CD14-positive monocyte (primary cell): ENCODE measurements at regions not wholly inside any gene's neighbourhood (a gene's known extent, or its start where the extent isn't known, plus 50 kb on each side); places are given as distances from the start of the nearest gene placed in this dataset.

Source experiments
- DNase-seq, 3 donors: peaks; one replicate each; pipeline ENCODE4 v3.0.0-alpha.2; 2011 to 2022
- H2AFZ ChIP-seq: 2 replicates; pipeline ENCODE4 v1.6.0; 2012; ENCODE audit warnings: mild to moderate bottlenecking, low read depth, low read length, inconsistent platforms; ENCODE audit not compliant: insufficient read depth, poor library complexity, severe bottlenecking
- H3K27ac ChIP-seq, 2 donors: 1 replicate in 1 of 2; 2 replicates in 1 of 2; pipeline ENCODE4 v1.5.1; 2012 to 2013; ENCODE audit warnings: low read length in 2 of 2, control low read depth in 1 of 2, inconsistent platforms in 1 of 2, low read depth in 1 of 2, mild to moderate bottlenecking in 1 of 2
- H3K27me3 ChIP-seq, 2 donors: one replicate each; pipeline versions ENCODE4 v1.6.0 to v1.6.1; 2011 to 2013; ENCODE audit warnings: low read length in 2 of 2; ENCODE audit not compliant: control insufficient read depth in 2 of 2, insufficient read depth in 2 of 2
- H3K36me3 ChIP-seq, 2 donors: replicated peaks in 1 of 2; 1 replicate in 1 of 2; 2 replicates in 1 of 2; pipeline versions ENCODE4 v1.5.1 to v1.6.1; 2012 to 2013; ENCODE audit warnings: low read length in 2 of 2, control low read depth in 1 of 2, inconsistent platforms in 1 of 2, mild to moderate bottlenecking in 1 of 2; ENCODE audit not compliant: insufficient read depth in 2 of 2, control insufficient read depth in 1 of 2
- H3K4me1 ChIP-seq, 2 donors: 1 replicate in 1 of 2; 2 replicates in 1 of 2; pipeline versions ENCODE4 v1.5.1 to v1.6.1; 2012 to 2013; ENCODE audit warnings: low read length in 2 of 2, control low read depth in 1 of 2, inconsistent platforms in 1 of 2, mild to moderate bottlenecking in 1 of 2, moderate library complexity in 1 of 2; ENCODE audit not compliant: insufficient read depth in 2 of 2, control insufficient read depth in 1 of 2
- H3K4me2 ChIP-seq: replicated peaks from 2 replicates; pipeline ENCODE3; 2012; ENCODE audit warnings: low read length, moderate library complexity, mild to moderate bottlenecking; ENCODE audit not compliant: poor library complexity, severe bottlenecking; ENCODE audit errors: extremely low read depth
- H3K4me3 ChIP-seq, 3 experiments: fragments of 200-600 bp in 1 of 3; sonication (generic) in 1 of 3; replicated peaks in 1 of 3; 1 replicate in 2 of 3; 2 replicates in 1 of 3; pipeline ENCODE4 v1.5.1; 2011 to 2013; ENCODE audit warnings: low read length in 3 of 3, mild to moderate bottlenecking in 3 of 3, control low read depth in 2 of 3, low read depth in 2 of 3, inconsistent platforms in 1 of 3, moderate library complexity in 1 of 3
- H3K79me2 ChIP-seq: 2 replicates; pipeline ENCODE4 v1.6.0; 2012; ENCODE audit warnings: mild to moderate bottlenecking, control low read depth, inconsistent platforms, low read length, moderate library complexity; ENCODE audit not compliant: insufficient read depth
- H3K9ac ChIP-seq: 2 replicates; pipeline ENCODE4 v1.6.0; 2017; ENCODE audit warnings: low read length, mild to moderate bottlenecking; ENCODE audit not compliant: insufficient read depth, poor library complexity, severe bottlenecking
- H3K9me3 ChIP-seq, 2 donors: replicated peaks in 1 of 2; 1 replicate in 1 of 2; 2 replicates in 1 of 2; pipeline versions ENCODE4 v1.5.1 to v1.6.1; 2012 to 2013; ENCODE audit warnings: low read length in 2 of 2, control low read depth in 1 of 2; ENCODE audit not compliant: control insufficient read depth in 1 of 2, insufficient read depth in 1 of 2
- H4K20me1 ChIP-seq: 2 replicates; pipeline ENCODE4 v1.6.0; 2012; ENCODE audit warnings: mild to moderate bottlenecking, low read length, control low read depth, moderate library complexity; ENCODE audit not compliant: insufficient read depth
- H3K27ac Mint-ChIP-seq, 7 donors: one replicate each; pipeline ENCODE4 v1.8.0; 2020; ENCODE audit warnings: mild to moderate bottlenecking in 7 of 7, mixed read lengths in 7 of 7, moderate library complexity in 6 of 7, inconsistent platforms in 2 of 7
- H3K27me3 Mint-ChIP-seq, 3 donors: one replicate each; pipeline ENCODE4 v1.8.0; 2021 to 2022; ENCODE audit warnings: low read depth in 3 of 3, mild to moderate bottlenecking in 3 of 3, mixed read lengths in 3 of 3, moderate library complexity in 3 of 3, inconsistent platforms in 1 of 3
- H3K36me3 Mint-ChIP-seq, 2 donors: one replicate each; pipeline ENCODE4 v1.8.0; 2020; ENCODE audit warnings: mixed read lengths in 2 of 2, inconsistent platforms in 1 of 2, mild to moderate bottlenecking in 1 of 2
- H3K4me1 Mint-ChIP-seq: one replicate; pipeline ENCODE4 v1.8.0; 2020; ENCODE audit warnings: mild to moderate bottlenecking, mixed read lengths
- H3K4me3 Mint-ChIP-seq, 2 donors: one replicate each; pipeline ENCODE4 v1.8.0; 2020; ENCODE audit warnings: mild to moderate bottlenecking in 2 of 2, mixed read lengths in 2 of 2, moderate library complexity in 1 of 2
- H3K9me3 Mint-ChIP-seq, 7 donors: one replicate each; pipeline ENCODE4 v1.8.0; 2020 to 2022; ENCODE audit warnings: mixed read lengths in 7 of 7, mild to moderate bottlenecking in 6 of 7, moderate library complexity in 6 of 7, inconsistent platforms in 2 of 7
- WGBS: methylation state at CpG from one replicate; pipeline ENCODE4 v1.1.5; 2013; ENCODE audit warnings: missing lambda C conversion rate; ENCODE audit not compliant: insufficient coverage; 5-methylcytosine and 5-hydroxymethylcytosine counted together
- intact Hi-C, 2 donors: fragments of 100-400 bp; cut with micrococcal nuclease; formaldehyde crosslinking; loops; one replicate each; pipeline versions ENCODE4 v1.15.0 to v1.15.1; 2023
- TF ChIP-seq, protein P1 (sequence below): fragments of 200-600 bp; IDR thresholded peaks from one replicate; pipeline ENCODE4 v1.8.0; 2022; ENCODE audit warnings: antibody characterized with exemption, mild to moderate bottlenecking

DNA sequence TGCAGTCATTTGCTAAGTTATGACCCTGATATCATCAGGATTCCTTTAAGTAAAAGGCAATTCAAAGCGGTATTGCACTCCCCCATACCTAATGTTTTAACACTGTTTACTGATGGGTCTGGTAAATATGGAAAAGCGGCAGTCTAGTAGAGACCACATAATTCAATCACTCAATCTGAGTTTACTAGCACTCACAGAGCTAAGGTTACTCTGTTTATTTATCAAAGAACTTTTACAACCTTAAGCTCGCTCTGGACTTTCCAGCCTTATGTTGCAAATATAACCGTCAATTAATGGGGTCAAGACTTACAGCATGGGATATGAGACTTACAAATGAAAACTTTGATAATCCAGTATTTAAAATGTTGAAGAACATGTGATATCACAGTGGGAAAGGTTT is 124.5 kb upstream of the ZCCHC13 start:
- Histone ChIP-seq H2AFZ (no peak overlapping the region), H3K4me1 (no peaks in the 10 kb centered on the region), H3K4me3 (no peak overlapping the region), H4K20me1 (no peaks in the 10 kb centered on the region), H3K9ac (no peak overlapping the region), H3K79me2 (no peaks in the 10 kb centered on the region), H3K27me3 (no peaks in the 10 kb centered on the region), H3K4me2 (no peak overlapping the region), H3K27ac (no peak overlapping the region), H3K9me3 (no peaks in the 10 kb centered on the region), H3K36me3 (no peaks in the 10 kb centered on the region)
- Mint-ChIP-seq H3K9me3 (peaks cover 0 to 7% (median 0%) of the 10 kb centered on the region in 7 donors), H3K27me3 (peaks cover 0 to 6% (median 0%) of the 10 kb centered on the region in 3 donors), H3K4me3 (no peak overlapping the region), H3K27ac (no peak overlapping the region), H3K4me1 (no peaks in the 10 kb centered on the region), H3K36me3 (no peaks in the 10 kb centered on the region)
- no CpG with 5 or more reads among the region's 4 CpGs for WGBS
- no peak for DNase-seq
- TF ChIP-seq, protein P1, sequence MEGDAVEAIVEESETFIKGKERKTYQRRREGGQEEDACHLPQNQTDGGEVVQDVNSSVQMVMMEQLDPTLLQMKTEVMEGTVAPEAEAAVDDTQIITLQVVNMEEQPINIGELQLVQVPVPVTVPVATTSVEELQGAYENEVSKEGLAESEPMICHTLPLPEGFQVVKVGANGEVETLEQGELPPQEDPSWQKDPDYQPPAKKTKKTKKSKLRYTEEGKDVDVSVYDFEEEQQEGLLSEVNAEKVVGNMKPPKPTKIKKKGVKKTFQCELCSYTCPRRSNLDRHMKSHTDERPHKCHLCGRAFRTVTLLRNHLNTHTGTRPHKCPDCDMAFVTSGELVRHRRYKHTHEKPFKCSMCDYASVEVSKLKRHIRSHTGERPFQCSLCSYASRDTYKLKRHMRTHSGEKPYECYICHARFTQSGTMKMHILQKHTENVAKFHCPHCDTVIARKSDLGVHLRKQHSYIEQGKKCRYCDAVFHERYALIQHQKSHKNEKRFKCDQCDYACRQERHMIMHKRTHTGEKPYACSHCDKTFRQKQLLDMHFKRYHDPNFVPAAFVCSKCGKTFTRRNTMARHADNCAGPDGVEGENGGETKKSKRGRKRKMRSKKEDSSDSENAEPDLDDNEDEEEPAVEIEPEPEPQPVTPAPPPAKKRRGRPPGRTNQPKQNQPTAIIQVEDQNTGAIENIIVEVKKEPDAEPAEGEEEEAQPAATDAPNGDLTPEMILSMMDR = no peak
- intact Hi-C loops = no loop called here

DNA sequence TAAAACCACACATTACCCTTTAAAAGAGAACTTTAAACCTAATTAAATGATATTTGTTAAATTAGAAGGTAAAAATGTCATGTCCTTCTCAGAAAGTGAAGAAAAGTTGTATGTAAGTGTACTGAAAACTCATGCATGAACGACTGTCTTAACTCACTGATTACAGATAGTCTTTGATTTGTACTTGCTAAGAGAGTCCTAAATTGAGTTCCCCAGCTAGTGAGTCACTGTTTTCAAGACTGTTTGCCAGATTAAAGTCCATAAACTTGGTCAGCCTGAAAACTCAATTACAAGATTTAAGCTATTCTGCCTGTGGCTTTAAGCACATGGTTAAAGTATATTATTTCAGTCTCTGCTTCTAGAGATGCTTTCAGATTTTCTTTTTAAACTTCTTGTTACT is 124.9 kb upstream of the ZCCHC13 start:
- H3K36me3 Mint-ChIP-seq = no peaks in the 10 kb centered on the region
- no peak overlapping the region for H3K4me3 Mint-ChIP-seq
- Histone ChIP-seq H3K9ac (no peak overlapping the region), H3K36me3 (no peaks in the 10 kb centered on the region), H4K20me1 (no peaks in the 10 kb centered on the region), H3K27ac (no peak overlapping the region), H2AFZ (no peak overlapping the region), H3K4me3 (no peak overlapping the region), H3K27me3 (no peaks in the 10 kb centered on the region), H3K79me2 (no peaks in the 10 kb centered on the region), H3K4me1 (no peaks in the 10 kb centered on the region), H3K9me3 (no peaks in the 10 kb centered on the region), H3K4me2 (no peak overlapping the region)
- H3K27ac Mint-ChIP-seq = no peak overlapping the region
- intact Hi-C loops = no loop called here
- H3K9me3 Mint-ChIP-seq = peaks cover 0 to 12% (median 2%) of the 10 kb centered on the region in 7 donors
- peaks cover 0 to 6% (median 2%) of the 10 kb centered on the region in 3 donors for H3K27me3 Mint-ChIP-seq
- WGBS = no CpG with 5 or more reads among the region's 1 CpG
- TF ChIP-seq, protein P1 = no peak
- no peak for DNase-seq
- no peaks in the 10 kb centered on the region for H3K4me1 Mint-ChIP-seq
